Panc1 (cell line): ENCODE measurements at regions not wholly inside any gene's neighbourhood (a gene's known extent, or its start where the extent isn't known, plus 50 kb on each side); places are given as distances from the start of the nearest gene placed in this dataset.

Experiments used
- ATAC-seq: fragments of 200-7000 bp; cut with Tn5 transposase; 2 replicates; pipeline ENCODE4 v1.9.1; 2020; ENCODE audit warnings: mild to moderate bottlenecking, moderate library complexity
- BruUV-seq: library from RNA; stranded (reverse); fragments of 400-500 nt; replicated peaks from 2 replicates; lab custom pipeline; 2021; lab: Mats Ljungman, UMichigan
- CTCF ChIA-PET: fragments of 300-600 bp; sonication (Branson Sonifier 250); formaldehyde crosslinking; loops from one replicate; lab custom pipeline; 2022; ENCODE audit warnings: antibody characterized with exemption; lab: Charles Lee
- POLR2A ChIA-PET: fragments of 300-600 bp; sonication (Branson Sonifier 250); formaldehyde crosslinking; loops from one replicate; lab custom pipeline; 2022; ENCODE audit warnings: antibody characterized with exemption; lab: Charles Lee
- DNase-seq: peaks from one replicate; pipeline ENCODE4 v3.0.0-alpha.2; 2010; ENCODE audit warnings: low read depth, low spot score
- H3K27ac ChIP-seq: 2 replicates; pipeline ENCODE4 v1.5.1; 2011; ENCODE audit warnings: mild to moderate bottlenecking, low read length, inconsistent platforms
- H3K27me3 ChIP-seq: fragments of 200-500 bp; sonication (Bioruptor generic); 2 replicates; pipeline ENCODE4 v1.6.0; 2014; ENCODE audit warnings: low read length, inconsistent platforms; ENCODE audit not compliant: control insufficient read depth, insufficient read depth
- H3K36me3 ChIP-seq: fragments of 200-500 bp; sonication (Bioruptor generic); 2 replicates; pipeline ENCODE4 v1.5.1; 2014; ENCODE audit warnings: inconsistent platforms, mild to moderate bottlenecking, low read length, moderate library complexity; ENCODE audit not compliant: control insufficient read depth, insufficient read depth
- H3K4me1 ChIP-seq: 2 replicates; pipeline ENCODE4 v1.5.1; 2011; ENCODE audit warnings: inconsistent platforms, mild to moderate bottlenecking, low read length, moderate library complexity; ENCODE audit not compliant: control insufficient read depth, insufficient read depth
- H3K4me3 ChIP-seq, 2 experiments: 2 replicates each; pipeline ENCODE4 v1.5.1; 2011 to 2012; ENCODE audit warnings: low read depth in 2 of 2, low read length in 2 of 2, mild to moderate bottlenecking in 2 of 2, inconsistent platforms in 1 of 2, moderate library complexity in 1 of 2
- H3K9me3 ChIP-seq: fragments of 200-500 bp; sonication (Bioruptor generic); 2 replicates; pipeline ENCODE4 v1.5.1; 2014; ENCODE audit warnings: low read depth, mild to moderate bottlenecking, inconsistent platforms, low read length, moderate library complexity; ENCODE audit not compliant: control insufficient read depth, insufficient read depth
- CTCF ChIP-seq: fragments of 450-650 bp; IDR thresholded peaks from 2 replicates; pipeline ENCODE4 v1.5.1; 2017; ENCODE audit warnings: mild to moderate bottlenecking
- POLR2AphosphoS5 ChIP-seq: IDR thresholded peaks from 2 replicates; pipeline ENCODE4 v1.6.1; 2012; ENCODE audit warnings: mild to moderate bottlenecking, low read depth, low read length, moderate library complexity
- REST ChIP-seq, 2 experiments: IDR thresholded peaks; 2 replicates each; pipeline ENCODE4 v1.6.1; 2011 to 2012; ENCODE audit warnings: low read depth in 2 of 2, control low read depth in 1 of 2, low read length in 1 of 2, mild to moderate bottlenecking in 1 of 2, moderate library complexity in 1 of 2; ENCODE audit not compliant: insufficient read depth in 1 of 2
- SIN3A ChIP-seq: IDR thresholded peaks from 2 replicates; pipeline ENCODE4 v1.6.1; 2012; ENCODE audit warnings: low read depth, mild to moderate bottlenecking, low read length, moderate library complexity, borderline replicate concordance; ENCODE audit not compliant: insufficient read depth
- TCF7L2 ChIP-seq: IDR thresholded peaks from 2 replicates; pipeline ENCODE4 v1.6.1; 2011; ENCODE audit warnings: mild to moderate bottlenecking, low read depth, low read length, inconsistent platforms
- in situ Hi-C: cut with HindIII; loops from 2 replicates; pipeline ENCODE4 v1.10.0; 2016; ENCODE audit warnings: low sequenced_read_pairs, low pct_unique_long_range_greater_than_20kb
- intact Hi-C: fragments of 100-400 bp; cut with micrococcal nuclease; formaldehyde crosslinking; loops from one replicate; pipeline ENCODE4 v1.10.0; 2022; ENCODE audit not compliant: unreplicated experiment

GRCh38 chr10:125455855-125456254 lies 227.1 kb downstream of the TEX36 start:
- no TSS peak for BruUV-seq

GRCh38 chr10:125455431-125455830 lies 227.5 kb downstream of the TEX36 start:
- in situ Hi-C loops: no loop called here
- H3K27ac ChIP-seq: no peak overlapping the region
- TF ChIP-seq TCF7L2 (no peak), CTCF (no peak), POLR2AphosphoS5 (no peak), SIN3A (no peak), REST (IDR thresholded peaks at IDR 0.05; ENCODE audit: insufficient read depth in 1 of 2, low read depth in 2 of 2, low read length in 1 of 2) (no peak)
- no peaks in the 10 kb centered on the region for H3K9me3 ChIP-seq
- no peaks in the 10 kb centered on the region for H3K36me3 ChIP-seq
- intact Hi-C loops: no loop called here
- ChIA-PET CTCF (interaction anchor here (0.6 kb wide), 1 partner anchor 14 kb away, joined by 3 read pairs; no protein-coding TSS in a partner anchor), POLR2A (no interaction called here)
- ATAC-seq: no peak
- DNase-seq: no peak
- H3K4me3 ChIP-seq: no peak overlapping the region
- H3K27me3 ChIP-seq: peaks cover 35% of the 10 kb centered on the region
- BruUV-seq: no TSS peak
- H3K4me1 ChIP-seq: no peaks in the 10 kb centered on the region

More at GRCh38 chr10:125455855-125456254, 227.1 kb downstream of the TEX36 start:
- H3K36me3 ChIP-seq: no peaks in the 10 kb centered on the region
- in situ Hi-C loops (no loop called here), intact Hi-C loops (no loop called here)
- no peaks in the 10 kb centered on the region for H3K4me1 ChIP-seq
- ChIA-PET CTCF (no interaction called here), POLR2A (no interaction called here)
- peaks cover 32% of the 10 kb centered on the region for H3K27me3 ChIP-seq
- no peak overlapping the region for H3K4me3 ChIP-seq
- no peaks in the 10 kb centered on the region for H3K9me3 ChIP-seq
- ATAC-seq (no peak), DNase-seq (no peak)
- no peak overlapping the region for H3K27ac ChIP-seq
- TF ChIP-seq CTCF (no peak), TCF7L2 (no peak), POLR2AphosphoS5 (no peak), SIN3A (no peak), REST (IDR thresholded peaks at IDR 0.05; ENCODE audit: insufficient read depth in 1 of 2, low read depth in 2 of 2, low read length in 1 of 2) (no peak)
